KG1 (cell line): ENCODE measurements at regions not wholly inside any gene's neighbourhood (a gene's known extent, or its start where the extent isn't known, plus 50 kb on each side); places are given as distances from the start of the nearest gene placed in this dataset.

Source experiments
- DNase-seq: peaks from one replicate; lab custom pipeline; 2025; lab: John Stamatoyannopoulos, UW

GRCh38 chr3:148381051-148381450 lies 316.7 kb upstream of the AGTR1 start:
- DNase-seq = no peak

- DNase-seq = no peak
These were observed 307.8 kb upstream of the AGTR1 start for GRCh38 chr3:148389916-148390315.

GRCh38 chr3:148395821-148396220 lies 301.9 kb upstream of the AGTR1 start:
- DNase-seq = no peak

GRCh38 chr3:148400754-148401153 lies 296.9 kb upstream of the AGTR1 start:
- no peak for DNase-seq

DNA sequence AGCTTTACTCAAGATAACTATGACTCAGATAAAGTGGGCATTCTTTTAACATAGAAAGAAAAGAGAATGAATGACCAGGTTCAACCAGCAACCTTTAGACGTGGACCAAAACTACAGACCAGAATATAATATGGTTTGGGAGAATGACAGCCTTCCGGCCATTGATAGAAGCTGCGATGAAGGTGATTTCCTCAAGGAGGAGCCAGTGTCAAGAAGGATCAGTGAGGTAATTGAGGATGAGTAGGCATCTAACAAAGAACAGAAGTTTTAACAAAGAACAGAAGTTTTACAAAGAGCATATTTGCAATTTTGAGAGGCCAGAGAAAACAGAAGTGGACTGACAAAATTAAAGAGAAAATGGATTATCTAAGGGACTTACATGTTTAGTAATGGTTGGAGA lies 289.0 kb upstream of the AGTR1 start:
- DNase-seq = no peak

DNA sequence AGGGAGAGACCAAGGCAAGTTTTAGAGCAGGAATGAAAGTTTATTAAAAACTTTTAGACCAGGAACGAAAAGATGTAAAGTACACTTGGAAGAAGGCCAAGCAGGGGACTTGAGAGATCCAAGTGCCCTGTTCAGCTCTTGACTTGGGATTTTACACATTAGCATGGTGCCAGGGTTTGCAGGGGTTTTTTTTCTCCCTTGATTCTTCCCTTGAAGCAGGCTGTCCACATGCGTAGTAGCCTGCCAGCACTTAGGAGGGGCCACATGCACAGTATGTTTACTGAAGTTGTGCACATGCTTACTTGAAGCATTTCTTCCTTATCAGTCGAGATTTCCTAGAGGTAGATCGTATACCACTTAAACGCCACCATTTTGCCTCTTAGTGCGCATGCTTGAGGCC lies 277.5 kb upstream of the AGTR1 start:
- no peak for DNase-seq

GRCh38 chr3:148428862-148429605 lies 268.7 kb upstream of the AGTR1 start:
- DNase-seq = no peak

- no peak for DNase-seq
These were observed 264.0 kb upstream of the AGTR1 start for GRCh38 chr3:148433665-148434064.

DNA sequence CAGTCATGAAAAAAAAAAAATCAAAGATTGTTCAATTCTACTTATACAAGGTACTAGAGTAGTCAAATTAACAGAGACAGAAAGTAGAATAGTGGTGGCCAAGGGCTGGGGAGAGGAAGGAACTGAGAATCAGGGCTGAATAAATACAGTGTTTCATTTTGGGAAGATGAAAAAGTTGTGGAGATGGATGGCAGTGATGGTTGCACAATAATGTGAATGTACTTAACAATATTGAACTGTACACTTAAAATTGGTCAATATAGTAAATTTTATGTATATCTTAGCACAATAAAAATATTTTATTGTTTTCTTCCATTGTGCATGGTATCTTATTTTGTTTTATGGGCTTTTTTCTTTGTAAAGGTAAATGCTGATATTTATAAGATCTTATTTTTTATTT lies 262.2 kb upstream of the AGTR1 start:
- no peak for DNase-seq

DNA sequence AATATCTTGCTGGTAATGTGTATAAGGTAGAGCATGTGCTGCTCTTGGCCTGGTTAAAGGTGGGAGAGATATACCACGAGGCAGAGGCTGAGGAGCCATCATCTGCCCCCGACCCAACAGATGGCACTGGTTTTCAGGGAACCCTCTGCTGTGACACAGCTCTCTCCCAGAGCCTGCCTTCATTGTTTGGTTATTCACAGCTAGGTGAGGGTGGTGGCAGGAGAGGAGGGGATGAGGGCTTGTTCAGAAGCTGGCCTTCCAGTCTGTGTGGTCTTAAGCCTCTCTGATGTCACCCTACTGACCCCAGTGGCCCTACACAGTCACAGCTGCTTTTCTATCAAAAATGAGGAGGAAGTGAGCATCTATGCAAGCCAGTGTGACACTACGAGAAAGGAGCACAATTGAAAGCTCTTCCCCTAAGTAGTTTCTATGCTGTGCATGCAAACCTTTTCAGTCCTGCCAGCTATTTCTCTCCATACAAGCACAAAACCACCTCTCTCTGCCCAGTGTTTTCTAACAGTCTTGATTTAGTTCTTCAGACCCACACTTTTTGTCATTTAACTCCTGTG lies 258.4 kb upstream of the AGTR1 start:
- no peak for DNase-seq

DNA sequence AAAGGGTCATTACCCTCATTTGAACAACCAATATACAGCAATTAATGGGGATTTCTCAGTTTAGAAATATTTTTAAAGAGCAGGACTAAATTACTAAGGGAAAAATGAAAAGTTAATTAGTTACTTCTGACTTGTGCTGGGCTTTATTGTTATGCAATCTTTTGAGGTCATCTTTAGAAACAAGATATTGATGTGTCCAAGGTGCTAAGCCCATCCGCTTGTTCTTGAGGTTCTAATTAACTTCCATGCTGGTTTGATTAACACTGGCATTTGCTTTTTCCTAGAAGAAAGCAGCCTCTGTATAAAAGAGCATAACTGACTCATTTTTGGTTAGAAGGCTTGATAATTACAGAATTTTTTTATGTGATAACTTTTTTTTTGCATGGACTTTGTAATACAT lies 256.5 kb upstream of the AGTR1 start:
- no peak for DNase-seq

GRCh38 chr3:148450819-148451218 lies 246.9 kb upstream of the AGTR1 start:
- DNase-seq = no peak

DNA sequence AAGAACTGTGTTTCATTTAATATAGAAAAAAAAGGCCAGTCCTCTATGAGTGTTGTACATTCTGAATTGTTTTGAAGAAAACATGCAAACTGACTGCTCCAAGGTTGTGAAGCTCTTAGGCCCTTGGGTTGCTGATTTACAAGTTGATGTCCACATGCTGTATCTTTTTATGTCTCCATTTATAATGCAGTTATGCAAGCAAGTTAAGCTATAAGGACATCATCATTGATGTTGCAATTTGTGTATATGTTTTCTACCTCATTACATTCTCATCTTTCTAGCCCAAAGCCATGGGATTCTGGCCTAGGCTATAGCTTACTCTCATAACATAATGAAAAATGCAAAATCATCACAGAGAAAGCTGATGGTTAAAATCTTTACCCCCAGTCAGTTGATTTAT lies 245.7 kb upstream of the AGTR1 start:
- no peak for DNase-seq

DNA sequence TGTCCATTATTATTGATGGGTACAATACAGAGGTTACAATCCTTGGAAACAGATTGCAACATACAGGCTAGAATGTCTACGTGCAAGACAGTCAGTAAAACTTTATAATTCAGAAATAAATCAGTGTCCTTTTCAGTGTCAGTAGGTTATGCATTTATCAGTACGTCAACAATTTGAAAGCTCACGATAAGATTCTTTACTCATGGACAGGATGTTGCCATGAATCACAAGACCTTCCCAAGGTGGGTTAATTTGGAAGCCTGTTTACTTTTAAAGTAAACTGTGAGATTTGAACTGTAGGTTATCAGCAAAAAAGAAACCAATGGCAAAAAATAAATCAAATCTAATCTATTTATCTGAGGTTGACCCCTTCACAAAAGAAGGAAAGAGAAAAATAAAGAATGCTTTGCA lies 243.9 kb upstream of the AGTR1 start:
- DNase-seq = no peak

DNA sequence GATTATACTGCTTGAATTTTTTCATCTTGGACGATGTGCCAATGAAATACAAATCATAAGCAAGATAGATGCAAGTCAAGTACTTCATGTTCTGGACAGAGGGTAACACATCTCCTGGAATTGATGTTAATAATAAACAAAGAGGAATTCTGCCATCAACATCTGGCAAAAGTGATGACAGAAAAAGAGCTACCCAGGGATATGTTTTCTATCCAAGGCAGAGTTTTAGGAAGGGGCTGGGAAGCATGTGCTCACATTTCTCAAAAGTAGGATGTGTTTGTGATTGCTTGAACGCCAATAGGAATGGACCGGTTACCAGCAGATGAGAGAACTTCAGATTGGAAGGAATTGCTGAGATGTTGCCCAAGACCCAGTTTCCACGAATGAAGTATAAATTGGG lies 242.6 kb upstream of the AGTR1 start:
- DNase-seq = no peak

DNA sequence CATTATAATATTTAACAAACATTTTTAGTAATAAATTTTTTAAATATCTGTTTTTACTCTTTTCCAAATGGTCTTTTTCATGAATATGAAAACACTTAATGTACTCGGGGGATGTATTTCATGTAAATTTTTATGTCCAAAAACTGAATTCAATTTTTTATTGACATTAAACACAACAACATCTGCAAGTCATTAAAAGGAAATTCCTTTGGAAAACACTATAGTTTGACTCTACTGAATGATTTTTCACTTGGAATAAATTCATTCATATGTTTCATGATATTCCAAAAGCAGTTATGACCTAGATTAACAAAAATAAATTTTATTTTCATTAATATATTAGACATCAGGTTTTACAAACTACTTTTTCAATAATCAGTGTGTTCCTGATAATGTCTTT lies 239.8 kb upstream of the AGTR1 start:
- DNase-seq = no peak

DNA sequence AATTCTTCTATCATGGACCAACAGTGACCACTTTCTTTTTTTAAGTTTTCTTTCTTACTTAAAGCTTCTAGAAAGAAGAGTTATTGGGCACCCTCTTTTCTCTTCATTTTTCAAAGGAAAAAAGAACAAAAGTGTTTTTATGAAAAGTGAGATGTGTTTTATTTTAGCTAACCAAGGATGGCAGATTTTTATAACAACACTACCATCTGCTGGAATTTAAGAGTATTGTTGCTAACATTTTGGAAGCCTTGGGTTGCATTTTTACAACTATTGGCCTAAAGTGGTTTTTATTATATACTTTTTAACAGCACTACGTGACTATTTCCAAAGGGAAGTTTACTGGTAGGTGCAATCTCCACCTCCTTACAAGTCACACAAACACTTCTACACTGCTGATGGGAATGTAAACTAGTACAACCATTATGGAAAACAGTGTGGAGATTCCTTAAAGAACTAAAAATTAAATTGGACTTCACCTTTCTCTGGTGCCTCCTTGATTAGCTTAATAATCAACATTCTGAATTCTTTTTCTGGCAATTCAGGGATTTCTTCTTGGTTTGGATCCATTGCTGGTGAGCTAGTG lies 237.7 kb upstream of the AGTR1 start:
- peak; percentile 2 for DNase-seq

GRCh38 chr3:148460686-148461085 lies 237.0 kb upstream of the AGTR1 start:
- no peak for DNase-seq

- no peak for DNase-seq
These were observed 233.5 kb upstream of the AGTR1 start for GRCh38 chr3:148464246-148464645.

GRCh38 chr3:148466143-148466542 lies 231.6 kb upstream of the AGTR1 start:
- no peak for DNase-seq

GRCh38 chr3:148466980-148467740 lies 230.5 kb upstream of the AGTR1 start:
- no peak for DNase-seq

GRCh38 chr3:148477375-148477774 lies 220.3 kb upstream of the AGTR1 start:
- DNase-seq = no peak

GRCh38 chr3:148493631-148494030 lies 204.1 kb upstream of the AGTR1 start:
- DNase-seq = no peak
